ENCODE measurements at regions not wholly inside any gene's neighbourhood (a gene's known extent, or its start where the extent isn't known, plus 50 kb on each side); places are given as distances from the start of the nearest gene placed in this dataset.

- Histone ChIP-seq H3K4me2 (ENCODE audit: insufficient read depth in 1 of 2, low read depth in 2 of 2, low read length in 2 of 2) (no peak overlapping the region), H2BK15ac (ENCODE audit: low read length) (no peak overlapping the region), H4K5ac (ENCODE audit: insufficient read length, low read depth, low read length) (no peak overlapping the region), H2BK5ac (ENCODE audit: low read depth, low read length) (no peak overlapping the region), H3K18ac (ENCODE audit: extremely low read depth, low read length) (no peak overlapping the region), H3K36me3 (ENCODE audit: control insufficient read depth in 2 of 4, insufficient read depth in 4 of 4, low read length in 3 of 4) (no peaks in the 10 kb centered on the region), H4K8ac (ENCODE audit: extremely low read depth, insufficient read depth, low read length) (no peak overlapping the region), H3K27ac (ENCODE audit: low read depth, low read length) (no peak overlapping the region), H3K23ac (ENCODE audit: insufficient read length) (no peak overlapping the region), H3K9ac (replicated peaks in 1 of 4; ENCODE audit: extremely low read depth in 1 of 4, low read depth in 3 of 4, low read length in 3 of 4) (no peak overlapping the region), H2AK5ac (ENCODE audit: low read depth, low read length) (no peak overlapping the region), H3K27me3 (replicated peaks in 1 of 4; ENCODE audit: control insufficient read depth in 3 of 4, extremely low read depth in 1 of 4, insufficient read depth in 3 of 4, low read length in 3 of 4) (no peaks in the 10 kb centered on the region), H3K56ac (replicated peaks; ENCODE audit: insufficient read length, low read depth, low read length) (no peak overlapping the region), H3K79me2 (ENCODE audit: control insufficient read depth in 1 of 2, insufficient read depth in 2 of 2, low read length in 2 of 2) (no peaks in the 10 kb centered on the region), H4K91ac (replicated peaks; ENCODE audit: insufficient read length, low read length) (no peak overlapping the region), H2BK20ac (ENCODE audit: low read length) (no peak overlapping the region), H3K23me2 (ENCODE audit: low read depth, low read length) (no peaks in the 10 kb centered on the region), H3K4me1 (replicated peaks in 1 of 4; ENCODE audit: control insufficient read depth in 3 of 4, insufficient read depth in 4 of 4, low read length in 3 of 4) (no peaks in the 10 kb centered on the region; a peak in 1 of 7 replicates), H3K14ac (ENCODE audit: insufficient read length) (no peak overlapping the region), H2AFZ (ENCODE audit: low read length) (no peak overlapping the region), H3K4ac (replicated peaks; ENCODE audit: insufficient read length, low read depth, low read length) (no peak overlapping the region), H2BK12ac (ENCODE audit: low read depth, low read length) (no peak overlapping the region), H3K9me3 (ENCODE audit: insufficient read depth in 2 of 2, low read depth in 1 of 2, low read length in 1 of 2) (no peaks in the 10 kb centered on the region), H4K20me1 (replicated peaks in 1 of 2; ENCODE audit: control insufficient read depth in 1 of 2, insufficient read depth in 2 of 2, low read length in 2 of 2) (no peaks in the 10 kb centered on the region), H2BK120ac (replicated peaks; ENCODE audit: low read depth, low read length) (no peak overlapping the region), H3K79me1 (ENCODE audit: low read depth, low read length) (no peaks in the 10 kb centered on the region), H3K4me3 (ENCODE audit: extremely low read depth in 1 of 4, insufficient read depth in 2 of 4, low read depth in 3 of 4, low read length in 4 of 4) (no peak overlapping the region)
- WGBS, 2 experiments (ENCODE audit: extremely low coverage in 1 of 2, insufficient coverage in 1 of 2, insufficient read length in 1 of 2, insufficient replicate concordance in 2 of 2, low coverage in 1 of 2, low lambda C conversion rate in 2 of 2, missing lambda C conversion rate in 1 of 2), result 74% methylated on average over 5 of the region's 5 CpGs; no CpG with 5 or more reads in 1 of the 2 experiments
- CTCF ChIA-PET (ENCODE audit: partially characterized antibody), result no interaction called here
- POLR2A ChIA-PET (ENCODE audit: partially characterized antibody), result no interaction called here
- no peak for DNase-seq (ENCODE audit: low read depth in 1 of 2, low spot score in 2 of 2)
- FAIRE-seq, result no peak
- TF ChIP-seq SAP30 (IDR thresholded peaks at IDR 0.05; ENCODE audit: insufficient read depth, insufficient replicate concordance, low read length), result no peak
- TF ChIP-seq SIN3A (conservative IDR thresholded peaks at IDR 0.05 in 1 of 2, IDR thresholded peaks at IDR 0.05 in 1 of 2; ENCODE audit: low read depth in 1 of 2, low read length in 2 of 2), result no peak
- no peak for TF ChIP-seq CREB1 (IDR thresholded peaks at IDR 0.05)
- no peak for TF ChIP-seq CBX5 (IDR thresholded peaks at IDR 0.05; ENCODE audit: low read depth, low read length)
- no peak for TF ChIP-seq POU5F1 (IDR thresholded peaks at IDR 0.05; ENCODE audit: low read depth, low read length)
- TF ChIP-seq JUN (IDR thresholded peaks at IDR 0.05; ENCODE audit: low read depth, low read length), result no peak
- no peak for TF ChIP-seq GABPA (IDR thresholded peaks at IDR 0.05; ENCODE audit: borderline replicate concordance, insufficient read depth, low read length)
- TF ChIP-seq RNF2 (IDR thresholded peaks at IDR 0.05; ENCODE audit: borderline replicate concordance, low read depth, low read length, missing control alignments, poor library complexity, severe bottlenecking), result no peak
- no peak for TF ChIP-seq POLR2A (IDR thresholded peaks at IDR 0.05; ENCODE audit: control extremely low read depth in 1 of 2, low read depth in 2 of 2, low read length in 2 of 2)
- no peak for TF ChIP-seq RXRA (IDR thresholded peaks at IDR 0.05; ENCODE audit: insufficient read depth, low read depth, low read length)
- TF ChIP-seq TCF12 (IDR thresholded peaks at IDR 0.05; ENCODE audit: low read depth, low read length), result no peak
- no peak for TF ChIP-seq FOSL1 (IDR thresholded peaks at IDR 0.05; ENCODE audit: insufficient read depth, low read depth, low read length)
- TF ChIP-seq MAFK (IDR thresholded peaks at IDR 0.05; ENCODE audit: low read depth, low read length), result no peak
- TF ChIP-seq EZH2 (IDR thresholded peaks at IDR 0.05; ENCODE audit: low read depth, low read length, severe bottlenecking), result no peak
- no peak for TF ChIP-seq RBBP5 (IDR thresholded peaks at IDR 0.05; ENCODE audit: borderline replicate concordance, low read depth, low read length)
- TF ChIP-seq TBP (IDR thresholded peaks at IDR 0.05; ENCODE audit: low read depth, low read length), result no peak
These were observed 505.7 kb downstream of the CMPK2 start for GRCh38 chr2:6359964-6360363.

All from H1 (cell line).